Endothelial cell of hepatic sinusoid (primary cell): ENCODE measurements at regions not wholly inside any gene's neighbourhood (a gene's known extent, or its start where the extent isn't known, plus 50 kb on each side); places are given as distances from the start of the nearest gene placed in this dataset.

ENCODE experiments used
- in situ Hi-C: cut with HindIII; loops from 2 replicates; pipeline ENCODE4 v1.10.0; 2017; ENCODE audit warnings: low sequenced_read_pairs

DNA sequence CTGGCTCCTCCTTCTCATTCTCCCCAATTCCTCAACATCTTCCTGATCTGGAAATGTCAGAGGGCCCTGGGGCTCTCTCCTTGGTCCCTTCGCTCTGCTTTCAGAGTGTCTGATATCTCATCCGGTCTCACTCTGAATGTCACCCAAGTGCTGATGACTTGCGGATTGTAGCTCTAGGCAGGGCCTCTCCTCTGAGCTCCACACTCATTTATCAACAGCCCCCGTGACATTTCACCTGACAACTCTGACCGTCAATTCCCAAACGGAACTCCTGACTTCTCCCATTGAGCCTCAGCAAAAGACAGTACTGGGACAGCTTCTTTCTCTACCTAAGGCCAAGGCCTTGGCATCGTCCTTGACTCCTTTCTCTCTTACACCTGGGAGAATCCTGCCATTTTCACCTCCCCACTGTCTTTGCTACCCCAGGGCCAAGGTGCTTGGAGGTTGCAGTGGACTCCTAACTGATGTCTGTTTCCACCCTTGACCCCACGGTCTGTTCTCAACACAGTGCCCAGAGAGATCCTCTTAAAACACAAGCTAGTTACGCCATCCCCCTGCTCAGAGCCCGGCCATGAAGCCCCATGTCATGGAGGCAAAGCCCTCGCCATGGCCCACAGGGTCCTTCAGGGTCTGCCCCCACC, 57.5 kb upstream of the THY1 start:
- in situ Hi-C loops: no loop called here

- in situ Hi-C loops: loop anchor here (5.0 kb wide), 1 partner anchor 117 kb away; no protein-coding TSS in a partner anchor
These were observed 56.8 kb upstream of the THY1 start for GRCh38 chr11:119479685-119480275.

DNA sequence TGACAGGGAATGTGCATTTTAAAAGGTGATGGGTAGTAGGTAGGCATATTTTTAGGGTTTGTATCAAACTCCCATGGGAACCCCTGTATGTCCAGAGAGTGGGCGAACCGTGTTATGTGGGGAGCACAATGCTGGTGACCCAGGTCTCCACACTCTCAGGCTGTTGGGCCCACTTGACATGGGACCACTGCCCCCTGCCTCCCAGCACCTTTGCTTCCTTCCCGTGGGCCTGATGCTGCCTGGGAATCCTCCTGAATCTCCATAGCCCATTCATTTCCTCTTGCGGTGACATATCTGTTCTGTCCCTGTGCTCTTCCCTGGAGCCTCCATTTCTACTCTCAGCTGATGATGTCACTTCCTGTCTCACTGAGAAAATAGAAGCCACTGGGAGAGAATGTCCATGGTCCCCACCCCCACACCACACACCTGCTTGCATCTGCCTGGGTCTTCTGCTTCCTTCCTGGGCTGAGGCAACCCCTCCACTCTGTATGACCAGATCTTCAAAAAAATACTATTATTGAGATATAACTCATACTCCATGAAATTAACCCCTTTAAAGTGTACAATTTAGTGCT, 55.8 kb upstream of the THY1 start:
- in situ Hi-C loops: loop anchor here (5.0 kb wide), 1 partner anchor 116 kb away; no protein-coding TSS in a partner anchor

DNA sequence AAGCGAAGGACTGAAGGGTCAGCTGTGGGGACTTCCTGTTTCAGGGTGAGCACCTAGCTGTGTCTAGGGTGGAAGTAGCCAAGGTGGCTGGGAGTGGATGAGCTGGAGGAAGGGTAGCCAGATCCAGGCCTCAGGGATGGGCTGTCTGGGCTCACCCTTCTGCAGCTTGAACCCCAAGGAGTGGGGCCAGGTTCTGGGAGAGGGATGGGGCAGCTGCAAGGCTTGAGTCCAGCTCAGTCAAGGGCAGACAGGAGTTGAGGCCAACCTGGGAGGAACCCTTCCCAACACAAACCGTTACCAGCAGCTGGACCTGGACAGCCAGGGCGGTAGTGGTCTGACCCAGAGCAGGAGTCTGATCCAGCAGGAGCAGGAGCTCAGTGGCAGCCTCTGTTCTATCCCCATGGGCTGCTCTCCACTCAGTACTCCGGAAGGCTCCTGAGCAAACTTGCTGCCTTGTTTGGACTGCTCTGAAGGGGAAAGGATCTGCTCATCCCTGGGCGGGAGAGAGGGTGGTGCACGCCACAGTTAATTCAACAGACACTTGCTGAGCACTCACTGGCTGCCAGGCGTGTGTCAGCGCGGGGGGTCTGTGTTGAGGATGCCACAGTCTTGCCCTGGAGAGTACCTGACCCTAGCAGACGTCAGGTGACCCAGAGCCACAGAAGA, 53.8 kb upstream of the THY1 start:
- in situ Hi-C loops: loop anchor here (5.0 kb wide), 1 partner anchor 114 kb away; no protein-coding TSS in a partner anchor

GRCh38 chr11:119476038-119476437, 53.1 kb upstream of the THY1 start:
- in situ Hi-C loops: loop anchor here (5.0 kb wide), 1 partner anchor 114 kb away; no protein-coding TSS in a partner anchor

DNA sequence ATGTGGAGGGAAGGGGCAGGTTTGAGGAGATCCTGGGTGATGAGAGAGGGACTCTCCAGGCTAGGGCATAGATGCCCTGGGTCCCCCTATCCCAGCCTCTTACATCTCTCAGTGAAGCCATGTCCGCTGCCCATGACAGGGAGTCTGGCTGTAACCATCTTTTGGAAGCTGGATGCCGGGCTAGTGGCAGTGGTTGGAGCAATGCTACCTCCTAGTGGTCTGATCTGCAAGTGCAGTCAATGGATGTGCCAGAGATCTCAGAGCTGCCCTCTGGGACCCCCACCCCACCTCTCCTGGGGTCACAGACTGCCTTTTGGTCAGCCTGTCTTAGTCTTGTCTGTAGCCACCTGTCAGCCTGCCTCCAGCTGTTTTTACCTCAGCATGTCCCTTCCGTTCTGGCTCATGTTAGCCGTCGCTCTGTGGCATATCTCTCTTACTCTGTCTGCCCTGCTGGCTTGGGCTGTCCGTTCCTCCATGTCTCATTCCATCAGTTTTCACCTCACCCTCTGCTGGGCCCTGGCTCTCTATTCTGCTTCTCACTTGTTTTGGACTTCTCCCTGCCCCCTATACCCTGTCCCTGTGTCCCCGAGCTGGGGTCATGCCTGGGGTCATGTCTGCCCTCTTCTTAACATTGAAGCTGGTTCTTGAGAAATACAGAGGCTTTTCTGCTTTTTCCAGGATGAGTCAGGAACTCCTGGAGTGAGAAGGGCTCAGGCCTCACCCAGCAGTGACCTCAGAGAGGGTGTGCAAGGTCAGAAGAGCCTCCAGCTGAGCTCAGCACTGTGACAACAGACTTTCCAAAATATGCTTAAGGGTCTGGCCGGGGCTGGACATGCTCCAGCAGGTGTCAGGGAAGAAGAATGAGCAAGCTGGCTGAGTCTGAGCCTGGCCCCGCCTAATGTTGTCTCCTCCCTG, 52.0 kb upstream of the THY1 start:
- in situ Hi-C loops: loop anchor here (5.0 kb wide), 1 partner anchor 113 kb away; no protein-coding TSS in a partner anchor

- in situ Hi-C loops: no loop called here
These were observed 51.1 kb upstream of the THY1 start for GRCh38 chr11:119473901-119474681.

- in situ Hi-C loops: no loop called here
These were observed 50.3 kb upstream of the THY1 start for GRCh38 chr11:119473226-119473625.

- in situ Hi-C loops: no loop called here
These were observed 49.9 kb upstream of the THY1 start for GRCh38 chr11:119472856-119473222.
